ENCODE measurements at regions not wholly inside any gene's neighbourhood (a gene's known extent, or its start where the extent isn't known, plus 50 kb on each side); places are given as distances from the start of the nearest gene placed in this dataset.
"Not testable (repeated sequence)": the region's sequence is repeated elsewhere in the genome, so short reads cannot be mapped to it uniquely, and the experiment has no call there.

GRCh38 chr10:118422241-118422640, 80.1 kb upstream of the FAM204A start:
- H3K79me1 ChIP-seq (ENCODE audit: low read depth, low read length), result no peaks in the 10 kb centered on the region
- no peak overlapping the region for H2BK5ac ChIP-seq (ENCODE audit: low read length)
- no peak overlapping the region for H3K4me2 ChIP-seq (ENCODE audit: insufficient read depth, low read length, poor library complexity, severe bottlenecking)
- H3K9me3 ChIP-seq (replicated peaks in 1 of 2; ENCODE audit: control insufficient read depth in 2 of 2, insufficient read depth in 1 of 2, low read depth in 1 of 2, low read length in 2 of 2), result no peaks in the 10 kb centered on the region
- H3K18ac ChIP-seq (ENCODE audit: low read length), result no peak overlapping the region
- no peak overlapping the region for H2BK120ac ChIP-seq (ENCODE audit: low read depth, low read length)
- H3K9ac ChIP-seq (ENCODE audit: low read depth, low read length, poor library complexity), result no peak overlapping the region
- no peak overlapping the region for H2AK5ac ChIP-seq (ENCODE audit: low read depth, low read length)
- H3K27me3 ChIP-seq (ENCODE audit: control insufficient read depth in 3 of 3, insufficient read depth in 3 of 3, low read depth in 1 of 3, low read length in 3 of 3), result no peaks in the 10 kb centered on the region
- H3K4ac ChIP-seq (ENCODE audit: low read length), result no peak overlapping the region
- no peak overlapping the region for H4K8ac ChIP-seq (ENCODE audit: low read depth, low read length)
- no peak overlapping the region for H3K27ac ChIP-seq (replicated peaks; ENCODE audit: low read length)
- no peak overlapping the region for H2BK15ac ChIP-seq (ENCODE audit: low read length)
- H3K4me3 ChIP-seq (ENCODE audit: low read length in 2 of 2), result no peak overlapping the region
- no peak overlapping the region for H3K14ac ChIP-seq (ENCODE audit: low read length)
- no CpG with 5 or more reads among the region's 7 CpGs for WGBS, 2 donors (ENCODE audit: extremely low coverage in 2 of 2, insufficient read length in 2 of 2, insufficient replicate concordance in 1 of 2)
- H3K36me3 ChIP-seq (replicated peaks in 1 of 2; ENCODE audit: control insufficient read depth in 2 of 2, insufficient read depth in 2 of 2, low read length in 2 of 2), result no peaks in the 10 kb centered on the region
- H3K4me1 ChIP-seq (ENCODE audit: control insufficient read depth in 2 of 2, insufficient read depth in 1 of 2, low read depth in 1 of 2, low read length in 2 of 2), result no peaks in the 10 kb centered on the region
- DNase-seq (ENCODE audit: low spot score), result no peak
- no peak overlapping the region for H3K23ac ChIP-seq (ENCODE audit: low read depth, low read length, poor library complexity)
- no peak overlapping the region for H2AFZ ChIP-seq (ENCODE audit: low read length)
- H2BK12ac ChIP-seq (ENCODE audit: low read length), result no peak overlapping the region
- H4K91ac ChIP-seq (ENCODE audit: low read depth, low read length, poor library complexity), result no peak overlapping the region

GRCh38 chr10:118420049-118420448, 77.9 kb upstream of the FAM204A start:
- not testable (repeated sequence) for H3K79me1 ChIP-seq (ENCODE audit: low read depth, low read length); DNase-seq (ENCODE audit: low spot score); H3K18ac ChIP-seq (ENCODE audit: low read length); H3K4me2 ChIP-seq (ENCODE audit: insufficient read depth, low read length, poor library complexity, severe bottlenecking); H3K4ac ChIP-seq (ENCODE audit: low read length); H2AFZ ChIP-seq (ENCODE audit: low read length); H3K27ac ChIP-seq (replicated peaks; ENCODE audit: low read length); H3K9me3 ChIP-seq (replicated peaks in 1 of 2; ENCODE audit: control insufficient read depth in 2 of 2, insufficient read depth in 1 of 2, low read depth in 1 of 2, low read length in 2 of 2); H3K14ac ChIP-seq (ENCODE audit: low read length); H4K8ac ChIP-seq (ENCODE audit: low read depth, low read length); H2BK12ac ChIP-seq (ENCODE audit: low read length); H3K23ac ChIP-seq (ENCODE audit: low read depth, low read length, poor library complexity); H3K4me1 ChIP-seq (ENCODE audit: control insufficient read depth in 2 of 2, insufficient read depth in 1 of 2, low read depth in 1 of 2, low read length in 2 of 2); H2BK15ac ChIP-seq (ENCODE audit: low read length); H4K91ac ChIP-seq (ENCODE audit: low read depth, low read length, poor library complexity); H3K36me3 ChIP-seq (replicated peaks in 1 of 2; ENCODE audit: control insufficient read depth in 2 of 2, insufficient read depth in 2 of 2, low read length in 2 of 2); H3K4me3 ChIP-seq (ENCODE audit: low read length in 2 of 2); H2BK120ac ChIP-seq (ENCODE audit: low read depth, low read length); H2BK5ac ChIP-seq (ENCODE audit: low read length); H3K9ac ChIP-seq (ENCODE audit: low read depth, low read length, poor library complexity); H2AK5ac ChIP-seq (ENCODE audit: low read depth, low read length)
- peaks cover 0 to 13% (median 0%) of the 10 kb centered on the region in 3 experiments for H3K27me3 ChIP-seq (ENCODE audit: control insufficient read depth in 3 of 3, insufficient read depth in 3 of 3, low read depth in 1 of 3, low read length in 3 of 3)
- WGBS, 2 donors (ENCODE audit: extremely low coverage in 2 of 2, insufficient read length in 2 of 2, insufficient replicate concordance in 1 of 2), result no CpG with 5 or more reads among the region's 2 CpGs

GRCh38 chr10:118412932-118413331, 70.8 kb upstream of the FAM204A start:
- no peak overlapping the region for H3K4me2 ChIP-seq (ENCODE audit: insufficient read depth, low read length, poor library complexity, severe bottlenecking)
- no peak overlapping the region for H3K4me3 ChIP-seq (ENCODE audit: low read length in 2 of 2)
- no peaks in the 10 kb centered on the region for H3K9me3 ChIP-seq (replicated peaks in 1 of 2; ENCODE audit: control insufficient read depth in 2 of 2, insufficient read depth in 1 of 2, low read depth in 1 of 2, low read length in 2 of 2)
- DNase-seq (ENCODE audit: low spot score), result no peak
- no peak overlapping the region for H3K23ac ChIP-seq (ENCODE audit: low read depth, low read length, poor library complexity)
- no peak overlapping the region for H3K14ac ChIP-seq (ENCODE audit: low read length)
- no peaks in the 10 kb centered on the region for H3K4me1 ChIP-seq (ENCODE audit: control insufficient read depth in 2 of 2, insufficient read depth in 1 of 2, low read depth in 1 of 2, low read length in 2 of 2)
- H3K79me1 ChIP-seq (ENCODE audit: low read depth, low read length), result no peaks in the 10 kb centered on the region
- no peak overlapping the region for H3K27ac ChIP-seq (replicated peaks; ENCODE audit: low read length)
- no CpG with 5 or more reads among the region's 8 CpGs for WGBS, 2 donors (ENCODE audit: extremely low coverage in 2 of 2, insufficient read length in 2 of 2, insufficient replicate concordance in 1 of 2)
- H2BK5ac ChIP-seq (ENCODE audit: low read length), result no peak overlapping the region
- H4K91ac ChIP-seq (ENCODE audit: low read depth, low read length, poor library complexity), result no peak overlapping the region
- no peak overlapping the region for H2BK12ac ChIP-seq (ENCODE audit: low read length)
- H4K8ac ChIP-seq (ENCODE audit: low read depth, low read length), result no peak overlapping the region
- no peak overlapping the region for H3K9ac ChIP-seq (ENCODE audit: low read depth, low read length, poor library complexity)
- no peaks in the 10 kb centered on the region for H3K36me3 ChIP-seq (replicated peaks in 1 of 2; ENCODE audit: control insufficient read depth in 2 of 2, insufficient read depth in 2 of 2, low read length in 2 of 2)
- peaks cover 0 to 43% (median 0%) of the 10 kb centered on the region in 3 experiments for H3K27me3 ChIP-seq (ENCODE audit: control insufficient read depth in 3 of 3, insufficient read depth in 3 of 3, low read depth in 1 of 3, low read length in 3 of 3)
- H2AK5ac ChIP-seq (ENCODE audit: low read depth, low read length), result no peak overlapping the region
- H2BK15ac ChIP-seq (ENCODE audit: low read length), result no peak overlapping the region
- no peak overlapping the region for H3K18ac ChIP-seq (ENCODE audit: low read length)
- H2AFZ ChIP-seq (ENCODE audit: low read length), result no peak overlapping the region
- no peak overlapping the region for H3K4ac ChIP-seq (ENCODE audit: low read length)
- no peak overlapping the region for H2BK120ac ChIP-seq (ENCODE audit: low read depth, low read length)

DNA sequence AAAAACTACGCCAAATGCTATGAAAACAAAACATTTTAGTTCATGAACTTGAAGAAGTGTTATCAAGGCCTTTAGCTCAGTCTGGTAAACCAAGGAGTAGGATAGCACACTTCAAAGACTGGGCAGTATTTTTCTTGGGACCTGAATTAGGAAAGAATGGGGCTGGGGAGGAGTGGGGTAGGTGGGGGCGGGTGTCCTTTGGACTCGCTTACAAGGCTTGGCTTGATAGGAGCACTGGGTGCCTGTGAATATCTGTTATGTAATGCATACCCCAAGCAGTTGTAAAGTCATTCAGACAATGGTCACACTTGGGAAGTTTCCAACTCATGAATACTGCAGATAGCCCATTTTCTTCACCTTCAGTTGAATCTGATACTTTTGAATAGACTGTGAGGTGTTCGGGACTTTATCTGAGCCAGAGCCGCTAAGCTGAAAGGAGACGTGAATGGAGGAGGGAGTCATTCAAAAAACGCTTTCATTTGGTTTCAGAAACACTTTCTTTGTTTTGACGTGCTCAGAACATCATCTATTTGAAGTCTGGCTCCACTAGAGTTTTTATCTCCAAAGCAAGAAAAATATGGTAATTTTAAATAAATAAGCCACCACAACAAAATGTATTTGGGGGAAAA, 70.1 kb upstream of the FAM204A start:
- no CpG with 5 or more reads among the region's 8 CpGs for WGBS, 2 donors (ENCODE audit: extremely low coverage in 2 of 2, insufficient read length in 2 of 2, insufficient replicate concordance in 1 of 2)
- Histone ChIP-seq H3K36me3 (replicated peaks in 1 of 2; ENCODE audit: control insufficient read depth in 2 of 2, insufficient read depth in 2 of 2, low read length in 2 of 2) (no peaks in the 10 kb centered on the region), H2BK5ac (ENCODE audit: low read length) (no peak overlapping the region), H3K4me1 (ENCODE audit: control insufficient read depth in 2 of 2, insufficient read depth in 1 of 2, low read depth in 1 of 2, low read length in 2 of 2) (no peaks in the 10 kb centered on the region), H2BK120ac (ENCODE audit: low read depth, low read length) (no peak overlapping the region), H2BK12ac (ENCODE audit: low read length) (no peak overlapping the region), H3K4me2 (ENCODE audit: insufficient read depth, low read length, poor library complexity, severe bottlenecking) (no peak overlapping the region), H2AK5ac (ENCODE audit: low read depth, low read length) (no peak overlapping the region), H3K9ac (ENCODE audit: low read depth, low read length, poor library complexity) (no peak overlapping the region), H3K27ac (replicated peaks; ENCODE audit: low read length) (no peak overlapping the region), H3K9me3 (replicated peaks in 1 of 2; ENCODE audit: control insufficient read depth in 2 of 2, insufficient read depth in 1 of 2, low read depth in 1 of 2, low read length in 2 of 2) (no peaks in the 10 kb centered on the region), H3K4me3 (ENCODE audit: low read length in 2 of 2) (no peak overlapping the region), H3K4ac (ENCODE audit: low read length) (no peak overlapping the region), H4K91ac (ENCODE audit: low read depth, low read length, poor library complexity) (no peak overlapping the region), H3K79me1 (ENCODE audit: low read depth, low read length) (no peaks in the 10 kb centered on the region), H2BK15ac (ENCODE audit: low read length) (no peak overlapping the region), H3K23ac (ENCODE audit: low read depth, low read length, poor library complexity) (no peak overlapping the region), H4K8ac (ENCODE audit: low read depth, low read length) (no peak overlapping the region), H3K27me3 (ENCODE audit: control insufficient read depth in 3 of 3, insufficient read depth in 3 of 3, low read depth in 1 of 3, low read length in 3 of 3) (peaks cover 0 to 43% (median 0%) of the 10 kb centered on the region in 3 experiments), H2AFZ (ENCODE audit: low read length) (no peak overlapping the region), H3K14ac (ENCODE audit: low read length) (no peak overlapping the region), H3K18ac (ENCODE audit: low read length) (no peak overlapping the region)
- DNase-seq (ENCODE audit: low spot score), result no peak

Measured in neuronal stem cell (in vitro differentiated cells).